ENCODE measurements at regions not wholly inside any gene's neighbourhood (a gene's known extent, or its start where the extent isn't known, plus 50 kb on each side); places are given as distances from the start of the nearest gene placed in this dataset.

GRCh38 chr22:48891688-48892577, 935.7 kb downstream of the BRD1 start:
- DNase-seq = no peak

- no peak for DNase-seq
Observed at GRCh38 chr22:48890693-48891554, 936.7 kb downstream of the BRD1 start.

GRCh38 chr22:48889887-48890692, 937.6 kb downstream of the BRD1 start:
- no peak for DNase-seq

GRCh38 chr22:48889209-48889830, 938.4 kb downstream of the BRD1 start:
- DNase-seq = no peak

GRCh38 chr22:48888466-48889208, 939.0 kb downstream of the BRD1 start:
- DNase-seq = no peak

- no peak for DNase-seq
Observed at GRCh38 chr22:48887394-48888332, 940.0 kb downstream of the BRD1 start.

- DNase-seq = no peak
Observed at GRCh38 chr22:48886604-48887393, 940.9 kb downstream of the BRD1 start.

GRCh38 chr22:48885919-48886305, 941.8 kb downstream of the BRD1 start:
- DNase-seq = no peak

GRCh38 chr22:48885271-48885918, 942.3 kb downstream of the BRD1 start:
- no peak for DNase-seq

GRCh38 chr22:48884786-48885185, 942.9 kb downstream of the BRD1 start:
- no peak for DNase-seq

- no peak for DNase-seq
Observed at GRCh38 chr22:48884324-48884723, 943.3 kb downstream of the BRD1 start.

- no peak for DNase-seq
Observed at GRCh38 chr22:48883211-48883960, 944.3 kb downstream of the BRD1 start.

GRCh38 chr22:48882636-48883200, 945.0 kb downstream of the BRD1 start:
- DNase-seq = no peak

GRCh38 chr22:48881326-48881980, 946.2 kb downstream of the BRD1 start:
- no peak for DNase-seq

GRCh38 chr22:48880749-48881148, 946.9 kb downstream of the BRD1 start:
- no peak for DNase-seq

GRCh38 chr22:48876951-48877350, 950.7 kb downstream of the BRD1 start:
- no peak for DNase-seq

GRCh38 chr22:48874956-48875355, 952.7 kb downstream of the BRD1 start:
- DNase-seq = no peak

GRCh38 chr22:48873191-48873520, 954.5 kb downstream of the BRD1 start:
- DNase-seq = no peak
